ENCODE measurements at regions not wholly inside any gene's neighbourhood (a gene's known extent, or its start where the extent isn't known, plus 50 kb on each side); places are given as distances from the start of the nearest gene placed in this dataset.

GRCh38 chr3:34998902-34999301, 640.4 kb upstream of the ARPP21 start:
- Mint-ChIP-seq H3K9me3 (peaks cover 4% of the 10 kb centered on the region), H3K4me3 (no peak overlapping the region), H3K36me3 (no peaks in the 10 kb centered on the region), H3K27ac (no peak overlapping the region), H3K27me3 (no peaks in the 10 kb centered on the region), H3K4me1 (ENCODE audit: low read depth) (no peaks in the 10 kb centered on the region)
- intact Hi-C loops (cut with micrococcal nuclease), result no loop called here
- POLR2A ChIA-PET, result no interaction called here
- CTCF ChIA-PET, result no interaction called here
- no peak for DNase-seq

GRCh38 chr3:35012214-35012613, 627.1 kb upstream of the ARPP21 start:
- Mint-ChIP-seq H3K4me3 (no peak overlapping the region), H3K27ac (no peak overlapping the region), H3K4me1 (ENCODE audit: low read depth) (no peaks in the 10 kb centered on the region), H3K36me3 (no peaks in the 10 kb centered on the region), H3K27me3 (no peaks in the 10 kb centered on the region), H3K9me3 (peaks cover 5% of the 10 kb centered on the region)
- CTCF ChIA-PET, result no interaction called here
- POLR2A ChIA-PET, result no interaction called here
- intact Hi-C loops (cut with micrococcal nuclease), result no loop called here
- no peak for DNase-seq

- Mint-ChIP-seq H3K36me3 (no peaks in the 10 kb centered on the region), H3K4me1 (ENCODE audit: low read depth) (no peaks in the 10 kb centered on the region), H3K27me3 (no peaks in the 10 kb centered on the region), H3K27ac (no peak overlapping the region), H3K9me3 (peaks cover 31% of the 10 kb centered on the region), H3K4me3 (no peak overlapping the region)
- no peak for DNase-seq
- CTCF ChIA-PET, result no interaction called here
- POLR2A ChIA-PET, result no interaction called here
- intact Hi-C loops (cut with micrococcal nuclease), result no loop called here
Measured at GRCh38 chr3:35028157-35028556, 611.2 kb upstream of the ARPP21 start.

- ChIA-PET CTCF (no interaction called here), POLR2A (no interaction called here)
- Mint-ChIP-seq H3K9me3 (no peaks in the 10 kb centered on the region), H3K27me3 (no peaks in the 10 kb centered on the region), H3K27ac (no peak overlapping the region), H3K36me3 (no peaks in the 10 kb centered on the region), H3K4me3 (no peak overlapping the region), H3K4me1 (ENCODE audit: low read depth) (no peaks in the 10 kb centered on the region)
- no peak for DNase-seq
- intact Hi-C loops (cut with micrococcal nuclease), result no loop called here
Measured at GRCh38 chr3:35042210-35042991, 596.9 kb upstream of the ARPP21 start.

- Mint-ChIP-seq H3K9me3 (no peaks in the 10 kb centered on the region), H3K27ac (no peak overlapping the region), H3K36me3 (no peaks in the 10 kb centered on the region)
Measured at GRCh38 chr3:35043040-35043439, 596.3 kb upstream of the ARPP21 start.

GRCh38 chr3:35044190-35044589, 595.1 kb upstream of the ARPP21 start:
- POLR2A ChIA-PET, result no interaction called here
- Mint-ChIP-seq H3K27me3 (no peaks in the 10 kb centered on the region), H3K4me1 (ENCODE audit: low read depth) (no peaks in the 10 kb centered on the region), H3K9me3 (no peaks in the 10 kb centered on the region), H3K36me3 (no peaks in the 10 kb centered on the region), H3K4me3 (no peak overlapping the region), H3K27ac (no peak overlapping the region)
- no peak for DNase-seq
- intact Hi-C loops (cut with micrococcal nuclease), result no loop called here
- CTCF ChIA-PET, result no interaction called here

More at GRCh38 chr3:35043040-35043439, 596.3 kb upstream of the ARPP21 start:
- intact Hi-C loops (cut with micrococcal nuclease), result no loop called here
- H3K27me3 Mint-ChIP-seq, result no peaks in the 10 kb centered on the region
- no peaks in the 10 kb centered on the region for H3K4me1 Mint-ChIP-seq (ENCODE audit: low read depth)
- DNase-seq, result no peak
- no peak overlapping the region for H3K4me3 Mint-ChIP-seq
- CTCF ChIA-PET, result no interaction called here
- POLR2A ChIA-PET, result no interaction called here

- intact Hi-C loops (cut with micrococcal nuclease), result no loop called here
- POLR2A ChIA-PET, result no interaction called here
- H3K27me3 Mint-ChIP-seq, result no peaks in the 10 kb centered on the region
- DNase-seq, result no peak
- H3K4me1 Mint-ChIP-seq (ENCODE audit: low read depth), result no peaks in the 10 kb centered on the region
- no peak overlapping the region for H3K27ac Mint-ChIP-seq
- no peaks in the 10 kb centered on the region for H3K36me3 Mint-ChIP-seq
- CTCF ChIA-PET, result no interaction called here
- H3K4me3 Mint-ChIP-seq, result no peak overlapping the region
- H3K9me3 Mint-ChIP-seq, result no peaks in the 10 kb centered on the region
Measured at GRCh38 chr3:35045118-35045517, 594.2 kb upstream of the ARPP21 start.

- H3K27me3 Mint-ChIP-seq, result no peaks in the 10 kb centered on the region
- ChIA-PET POLR2A (no interaction called here), CTCF (no interaction called here)
- H3K9me3 Mint-ChIP-seq, result peaks cover 11% of the 10 kb centered on the region
- H3K27ac Mint-ChIP-seq, result no peak overlapping the region
- no peaks in the 10 kb centered on the region for H3K4me1 Mint-ChIP-seq (ENCODE audit: low read depth)
- no peak for DNase-seq
- intact Hi-C loops (cut with micrococcal nuclease), result no loop called here
- H3K4me3 Mint-ChIP-seq, result no peak overlapping the region
- no peaks in the 10 kb centered on the region for H3K36me3 Mint-ChIP-seq
Measured at GRCh38 chr3:35064761-35065160, 574.6 kb upstream of the ARPP21 start.

GRCh38 chr3:35065891-35066290, 573.4 kb upstream of the ARPP21 start:
- Mint-ChIP-seq H3K4me3 (no peak overlapping the region), H3K4me1 (ENCODE audit: low read depth) (no peaks in the 10 kb centered on the region), H3K36me3 (no peaks in the 10 kb centered on the region), H3K27ac (no peak overlapping the region), H3K9me3 (peaks cover 11% of the 10 kb centered on the region), H3K27me3 (no peaks in the 10 kb centered on the region)
- DNase-seq, result no peak
- ChIA-PET CTCF (no interaction called here), POLR2A (no interaction called here)
- intact Hi-C loops (cut with micrococcal nuclease), result loop anchor here (1.0 kb wide), 1 partner anchor 11 kb away; no protein-coding TSS in a partner anchor

- CTCF ChIA-PET, result no interaction called here
- peaks cover 11% of the 10 kb centered on the region for H3K9me3 Mint-ChIP-seq
- no peak for DNase-seq
- intact Hi-C loops (cut with micrococcal nuclease), result no loop called here
- no peaks in the 10 kb centered on the region for H3K27me3 Mint-ChIP-seq
- H3K4me3 Mint-ChIP-seq, result no peak overlapping the region
- H3K27ac Mint-ChIP-seq, result no peak overlapping the region
- POLR2A ChIA-PET, result no interaction called here
- H3K36me3 Mint-ChIP-seq, result no peaks in the 10 kb centered on the region
- no peaks in the 10 kb centered on the region for H3K4me1 Mint-ChIP-seq (ENCODE audit: low read depth)
Measured at GRCh38 chr3:35067750-35068149, 571.6 kb upstream of the ARPP21 start.

GRCh38 chr3:35070088-35070487, 569.2 kb upstream of the ARPP21 start:
- no peaks in the 10 kb centered on the region for H3K4me1 Mint-ChIP-seq (ENCODE audit: low read depth)
- ChIA-PET CTCF (no interaction called here), POLR2A (no interaction called here)
- intact Hi-C loops (cut with micrococcal nuclease), result no loop called here
- no peak overlapping the region for H3K4me3 Mint-ChIP-seq
- peaks cover 11% of the 10 kb centered on the region for H3K9me3 Mint-ChIP-seq
- no peaks in the 10 kb centered on the region for H3K36me3 Mint-ChIP-seq
- no peak for DNase-seq
- H3K27ac Mint-ChIP-seq, result no peak overlapping the region
- no peaks in the 10 kb centered on the region for H3K27me3 Mint-ChIP-seq

GRCh38 chr3:35071772-35072171, 567.6 kb upstream of the ARPP21 start:
- ChIA-PET POLR2A (no interaction called here), CTCF (no interaction called here)
- Mint-ChIP-seq H3K4me3 (no peak overlapping the region), H3K36me3 (no peaks in the 10 kb centered on the region), H3K27ac (no peak overlapping the region), H3K9me3 (peaks cover 5% of the 10 kb centered on the region), H3K4me1 (ENCODE audit: low read depth) (no peaks in the 10 kb centered on the region), H3K27me3 (no peaks in the 10 kb centered on the region)
- DNase-seq, result no peak
- intact Hi-C loops (cut with micrococcal nuclease), result no loop called here

- no peaks in the 10 kb centered on the region for H3K36me3 Mint-ChIP-seq
- no peak for DNase-seq
- ChIA-PET CTCF (no interaction called here), POLR2A (no interaction called here)
- no peak overlapping the region for H3K27ac Mint-ChIP-seq
- intact Hi-C loops (cut with micrococcal nuclease), result no loop called here
- no peak overlapping the region for H3K4me3 Mint-ChIP-seq
- no peaks in the 10 kb centered on the region for H3K9me3 Mint-ChIP-seq
- no peaks in the 10 kb centered on the region for H3K4me1 Mint-ChIP-seq (ENCODE audit: low read depth)
- H3K27me3 Mint-ChIP-seq, result no peaks in the 10 kb centered on the region
Measured at GRCh38 chr3:35078780-35079179, 560.5 kb upstream of the ARPP21 start.

Measured in activated CD4-positive, alpha-beta memory T cell treated with anti-CD3 and anti-CD28 coated beads for 36 hours (primary cell).